Islet precursor cell (in vitro differentiated cells): ENCODE measurements at regions not wholly inside any gene's neighbourhood (a gene's known extent, or its start where the extent isn't known, plus 50 kb on each side); places are given as distances from the start of the nearest gene placed in this dataset.

ENCODE experiments used
- DNase-seq: peaks from one replicate; pipeline ENCODE4 v3.0.0-alpha.2; 2018

GRCh38 chr11:127627629-127628457 lies 627.3 kb upstream of the KIRREL3 start:
- peak; percentile 78 for DNase-seq

- no peak for DNase-seq
Measured at GRCh38 chr11:127627204-127627603, 626.6 kb upstream of the KIRREL3 start.

- DNase-seq = no peak
Measured at GRCh38 chr11:127625402-127625801, 624.8 kb upstream of the KIRREL3 start.

- no peak for DNase-seq
Measured at GRCh38 chr11:127624306-127624856, 623.8 kb upstream of the KIRREL3 start.

GRCh38 chr11:127622686-127623085 lies 622.1 kb upstream of the KIRREL3 start:
- DNase-seq = no peak

- no peak for DNase-seq
Measured at GRCh38 chr11:127620671-127621070, 620.1 kb upstream of the KIRREL3 start.

- DNase-seq = no peak
Measured at GRCh38 chr11:127619946-127620345, 619.4 kb upstream of the KIRREL3 start.

GRCh38 chr11:127618721-127619120 lies 618.2 kb upstream of the KIRREL3 start:
- no peak for DNase-seq

- DNase-seq = no peak
Measured at GRCh38 chr11:127616158-127616557, 615.6 kb upstream of the KIRREL3 start.

- DNase-seq = no peak
Measured at GRCh38 chr11:127612607-127613006, 612.0 kb upstream of the KIRREL3 start.

- peak; percentile 66 for DNase-seq
Measured at GRCh38 chr11:127609025-127609773, 608.6 kb upstream of the KIRREL3 start.

GRCh38 chr11:127607487-127608085 lies 607.0 kb upstream of the KIRREL3 start:
- no peak for DNase-seq

- no peak for DNase-seq
Measured at GRCh38 chr11:127601578-127601977, 601.0 kb upstream of the KIRREL3 start.

- no peak for DNase-seq
Measured at GRCh38 chr11:127600674-127601073, 600.1 kb upstream of the KIRREL3 start.

- DNase-seq = no peak
Measured at GRCh38 chr11:127598476-127598875, 597.9 kb upstream of the KIRREL3 start.

- DNase-seq = no peak
Measured at GRCh38 chr11:127596433-127596832, 595.9 kb upstream of the KIRREL3 start.

- DNase-seq = no peak
Measured at GRCh38 chr11:127592371-127592770, 591.8 kb upstream of the KIRREL3 start.

GRCh38 chr11:127590314-127590713 lies 589.7 kb upstream of the KIRREL3 start:
- no peak for DNase-seq

- DNase-seq = no peak
Measured at GRCh38 chr11:127588431-127588830, 587.9 kb upstream of the KIRREL3 start.

- no peak for DNase-seq
Measured at GRCh38 chr11:127587511-127587910, 586.9 kb upstream of the KIRREL3 start.

- DNase-seq = no peak
Measured at GRCh38 chr11:127576210-127576609, 575.6 kb upstream of the KIRREL3 start.

GRCh38 chr11:127574478-127574877 lies 573.9 kb upstream of the KIRREL3 start:
- DNase-seq = no peak

GRCh38 chr11:127568891-127569290 lies 568.3 kb upstream of the KIRREL3 start:
- DNase-seq = no peak
